Transverse colon (tissue), 3 donors: ENCODE measurements at regions not wholly inside any gene's neighbourhood (a gene's known extent, or its start where the extent isn't known, plus 50 kb on each side); places are given as distances from the start of the nearest gene placed in this dataset.

ENCODE experiments used
- CTCF ChIP-seq, 5 experiments: fragments of 200-600 bp in 3 of 5; fragments of 450-650 bp in 2 of 5; sonication (generic) in 3 of 5; IDR thresholded peaks; 1 replicate in 2 of 5; 2 replicates in 3 of 5; pipeline ENCODE4 v1.5.1; 2016 to 2017; ENCODE audit warnings: antibody characterized with exemption in 5 of 5, inconsistent platforms in 3 of 5, mild to moderate bottlenecking in 2 of 5, moderate library complexity in 1 of 5
- POLR2A ChIP-seq: fragments of 450-650 bp; IDR thresholded peaks from one replicate; pipeline ENCODE4 v1.6.1; 2016; ENCODE audit warnings: antibody characterized with exemption, mild to moderate bottlenecking, moderate library complexity

GRCh38 chr7:67413670-67414069, 417.0 kb downstream of the TYW1 start:
- TF ChIP-seq POLR2A (no peak), CTCF (IDR thresholded peaks at IDR 0.05) (no peak)
